ENCODE measurements at regions not wholly inside any gene's neighbourhood (a gene's known extent, or its start where the extent isn't known, plus 50 kb on each side); places are given as distances from the start of the nearest gene placed in this dataset.

GRCh38 chr10:45080331-45080730, 79.6 kb downstream of the ZNF22 start:
- no peaks in the 10 kb centered on the region for H3K4me1 ChIP-seq (ENCODE audit: low read depth)
- ATAC-seq (no peak), DNase-seq (no peak)
- intact Hi-C loops (cut with DNase I, micrococcal nuclease): no loop called here
- no peaks in the 10 kb centered on the region for H3K9me3 ChIP-seq
- no peaks in the 10 kb centered on the region for H3K36me3 ChIP-seq (ENCODE audit: low read depth)
- no peak for TF ChIP-seq CTCF (IDR thresholded peaks at IDR 0.05)
- no peak overlapping the region for H3K4me3 ChIP-seq

GRCh38 chr10:45082176-45082575, 81.5 kb downstream of the ZNF22 start:
- H3K4me1 ChIP-seq (ENCODE audit: low read depth): no peaks in the 10 kb centered on the region
- ATAC-seq (no peak), DNase-seq (no peak)
- H3K36me3 ChIP-seq (ENCODE audit: low read depth): no peaks in the 10 kb centered on the region
- no peaks in the 10 kb centered on the region for H3K9me3 ChIP-seq
- H3K4me3 ChIP-seq: no peak overlapping the region
- intact Hi-C loops (cut with DNase I, micrococcal nuclease): no loop called here
- no peak for TF ChIP-seq CTCF (IDR thresholded peaks at IDR 0.05)

DNA sequence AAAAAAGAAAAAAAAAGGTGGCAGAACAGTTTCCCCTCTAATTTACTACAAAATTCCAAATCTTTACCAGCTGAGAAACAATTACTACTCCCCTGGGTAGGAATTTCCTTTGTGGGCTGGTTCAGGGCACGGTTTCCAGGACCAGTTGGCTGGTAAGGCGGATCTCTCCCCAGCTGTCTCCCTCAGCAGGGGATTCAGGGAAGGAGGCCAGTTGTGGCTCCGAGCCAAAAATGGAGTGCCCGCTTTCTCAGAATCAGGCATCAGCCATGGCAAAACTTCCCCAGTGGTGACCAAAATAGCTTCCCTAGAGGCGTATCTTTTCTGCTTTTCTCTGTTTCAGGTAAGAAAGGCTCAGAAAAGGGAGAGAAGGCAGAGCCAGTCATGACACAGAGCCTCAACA, 91.2 kb downstream of the ZNF22 start:
- Histone ChIP-seq H3K36me3 (ENCODE audit: low read depth) (no peaks in the 10 kb centered on the region), H3K4me1 (ENCODE audit: low read depth) (no peaks in the 10 kb centered on the region), H3K4me3 (no peak overlapping the region), H3K9me3 (no peaks in the 10 kb centered on the region)
- no peak for TF ChIP-seq CTCF (IDR thresholded peaks at IDR 0.05)
- DNase-seq (no peak), ATAC-seq (no peak)
- intact Hi-C loops (cut with DNase I, micrococcal nuclease): no loop called here

DNA sequence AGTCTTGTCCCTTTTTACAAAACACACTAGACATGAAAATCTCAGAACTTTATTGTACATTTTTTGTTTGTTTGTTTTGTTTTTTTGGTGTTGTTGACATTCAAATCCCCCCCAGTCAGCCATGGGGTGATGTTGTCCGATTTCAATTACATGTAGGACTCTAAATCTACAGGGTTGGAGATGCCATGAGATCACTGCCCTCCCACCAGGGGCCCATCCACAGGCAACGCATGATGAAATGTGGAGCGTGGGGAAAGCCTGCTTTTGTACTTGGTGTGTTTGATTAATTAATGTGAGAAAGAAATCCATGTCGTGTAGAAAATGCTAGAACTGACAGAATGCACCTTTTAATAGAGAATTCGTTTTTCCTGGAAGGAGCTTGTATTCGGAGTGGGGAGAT, 93.2 kb downstream of the ZNF22 start:
- Histone ChIP-seq H3K4me1 (ENCODE audit: low read depth) (no peaks in the 10 kb centered on the region), H3K9me3 (no peaks in the 10 kb centered on the region), H3K4me3 (no peak overlapping the region), H3K36me3 (ENCODE audit: low read depth) (no peaks in the 10 kb centered on the region)
- no peak for TF ChIP-seq CTCF (IDR thresholded peaks at IDR 0.05)
- intact Hi-C loops (cut with DNase I, micrococcal nuclease): no loop called here
- ATAC-seq (no peak), DNase-seq (no peak)

DNA sequence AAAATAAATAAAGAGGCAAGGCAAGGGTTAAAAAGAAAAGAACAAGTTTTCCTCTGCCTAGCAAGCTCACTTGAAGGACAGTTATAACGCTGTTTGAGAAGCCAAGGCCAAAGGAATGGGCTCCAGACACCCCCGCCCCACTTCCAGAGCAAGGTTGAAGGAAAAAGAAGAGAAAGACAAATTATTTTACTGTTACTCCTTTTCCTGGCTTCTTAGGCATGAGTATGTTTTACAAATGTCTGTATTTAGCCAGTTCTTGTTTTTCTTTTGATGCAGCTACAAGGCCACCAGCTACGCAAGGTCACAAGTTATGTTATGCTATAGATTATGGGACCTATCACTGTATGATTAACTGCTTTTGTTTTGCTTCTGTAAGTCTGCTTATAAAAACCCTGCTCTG, 94.6 kb downstream of the ZNF22 start:
- Histone ChIP-seq H3K36me3 (ENCODE audit: low read depth) (no peaks in the 10 kb centered on the region), H3K4me3 (no peak overlapping the region), H3K4me1 (ENCODE audit: low read depth) (no peaks in the 10 kb centered on the region), H3K9me3 (no peaks in the 10 kb centered on the region)
- intact Hi-C loops (cut with DNase I, micrococcal nuclease): no loop called here
- ATAC-seq: no peak
- TF ChIP-seq CTCF (IDR thresholded peaks at IDR 0.05): no peak
- no peak for DNase-seq

DNA sequence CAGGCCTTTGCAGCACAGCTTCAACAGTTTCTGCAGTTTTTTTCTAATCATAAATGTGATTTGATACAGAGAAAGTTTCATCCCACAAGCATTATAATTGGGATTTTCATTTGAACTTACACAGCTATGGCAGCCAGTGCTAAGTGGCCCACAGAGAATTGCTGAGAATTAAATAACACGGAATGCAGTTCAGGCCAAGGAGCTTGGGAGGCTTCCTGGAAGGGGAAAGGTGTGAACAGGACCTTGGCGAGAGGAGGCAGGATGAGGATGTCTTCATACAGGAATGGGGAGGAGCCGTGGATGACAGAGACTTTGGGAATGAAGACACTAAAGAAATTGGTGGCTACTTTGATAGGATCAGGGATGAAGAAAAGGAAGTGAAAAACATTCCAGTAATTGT, 95.3 kb downstream of the ZNF22 start:
- no peak overlapping the region for H3K4me3 ChIP-seq
- H3K9me3 ChIP-seq: no peaks in the 10 kb centered on the region
- no peaks in the 10 kb centered on the region for H3K36me3 ChIP-seq (ENCODE audit: low read depth)
- no peaks in the 10 kb centered on the region for H3K4me1 ChIP-seq (ENCODE audit: low read depth)
- intact Hi-C loops (cut with DNase I, micrococcal nuclease): no loop called here
- no peak for TF ChIP-seq CTCF (IDR thresholded peaks at IDR 0.05)
- no peak for DNase-seq
- no peak for ATAC-seq

All from mucosa of descending colon (tissue), 3 donors.